GM12878 (cell line): ENCODE measurements at regions not wholly inside any gene's neighbourhood (a gene's known extent, or its start where the extent isn't known, plus 50 kb on each side); places are given as distances from the start of the nearest gene placed in this dataset.

Experiments used
- ATAC-seq: fragments of 200-7000 bp; cut with Tn5 transposase; 3 replicates; pipeline ENCODE4 v1.9.1; 2020; ENCODE audit warnings: mild to moderate bottlenecking, moderate library complexity
- BruUV-seq: library from RNA; stranded (reverse); fragments of 400-500 nt; replicated peaks from 2 replicates; lab custom pipeline; 2021; lab: Mats Ljungman, UMichigan
- CTCF ChIA-PET: fragments of 300-600 bp; sonication (Branson Sonifier 250); formaldehyde crosslinking; extraction: SDS; loops from one replicate; lab custom pipeline; 2021; ENCODE audit warnings: inconsistent platforms; lab: Yijun Ruan, JAX
- POLR2A ChIA-PET: fragments of 350-600 bp; formaldehyde crosslinking; extraction: SDS; loops from one replicate; lab custom pipeline; 2021; ENCODE audit warnings: inconsistent platforms; lab: Charles Lee
- RAD21 ChIA-PET: fragments of 300-600 bp; sonication (Branson Sonifier 250); formaldehyde crosslinking; loops from one replicate; lab custom pipeline; 2023; ENCODE audit warnings: antibody characterized with exemption; ENCODE audit not compliant: unreplicated experiment; lab: Charles Lee
- SMC1A ChIA-PET: fragments of 300-600 bp; sonication (Branson Sonifier 250); formaldehyde crosslinking; loops from one replicate; lab custom pipeline; 2023; ENCODE audit not compliant: unreplicated experiment, uncharacterized antibody; lab: Charles Lee
- DNase-seq: peaks from one replicate; pipeline ENCODE4 v3.0.0-alpha.2; 2011; ENCODE audit warnings: low read depth, low spot score
- FAIRE-seq: peaks from 3 replicates; lab custom pipeline; 2011; peaks lifted over from hg19 to GRCh38; lab: Jason Lieb, UNC
- H2AFZ ChIP-seq: 2 replicates; pipeline ENCODE4 v1.6.0; 2011; ENCODE audit warnings: low read depth, low read length, control low read depth; ENCODE audit not compliant: control insufficient read depth
- H3K27ac ChIP-seq: 2 replicates; pipeline ENCODE4 v1.5.1; 2011; ENCODE audit warnings: control low read depth; ENCODE audit not compliant: control insufficient read depth, insufficient read depth
- H3K27me3 ChIP-seq, 2 experiments: replicated peaks in 1 of 2; 2 replicates each; pipeline versions ENCODE4 v1.6.0 to v1.6.1; 2011; ENCODE audit warnings: low read length in 1 of 2; ENCODE audit not compliant: control insufficient read depth in 2 of 2, insufficient read depth in 2 of 2
- H3K36me3 ChIP-seq, 2 experiments: 2 replicates each; pipeline ENCODE4 v1.5.1; 2011; ENCODE audit warnings: low read length in 1 of 2; ENCODE audit not compliant: control insufficient read depth in 2 of 2, insufficient read depth in 2 of 2
- H3K4me1 ChIP-seq: 2 replicates; pipeline ENCODE4 v1.6.1; 2011; ENCODE audit warnings: mild to moderate bottlenecking, low read length, moderate library complexity, mixed read lengths; ENCODE audit not compliant: control insufficient read depth, insufficient read depth
- H3K4me2 ChIP-seq: 2 replicates; pipeline ENCODE4 v1.6.0; 2011; ENCODE audit warnings: control low read depth; ENCODE audit not compliant: control insufficient read depth, insufficient read depth
- H3K4me3 ChIP-seq: fragments of 200-600 bp; sonication (generic); 2 replicates; pipeline ENCODE4 v1.5.1; 2016
- H3K79me2 ChIP-seq: 2 replicates; pipeline ENCODE4 v1.6.0; 2011; ENCODE audit warnings: low read length; ENCODE audit not compliant: control insufficient read depth, insufficient read depth
- H3K9ac ChIP-seq: 2 replicates; pipeline ENCODE4 v1.8.0; 2011; ENCODE audit warnings: low read length, control low read depth, mixed read lengths; ENCODE audit not compliant: control insufficient read depth, insufficient read depth
- H3K9me3 ChIP-seq: replicated peaks from 3 replicates; pipeline ENCODE4 v1.5.1; 2011; ENCODE audit warnings: mild to moderate bottlenecking, low read length; ENCODE audit not compliant: control insufficient read depth, insufficient read depth
- H4K20me1 ChIP-seq: 2 replicates; pipeline ENCODE4 v1.6.0; 2011; ENCODE audit not compliant: control insufficient read depth, insufficient read depth
- BACH1 ChIP-seq: fragments of 450-650 bp; IDR thresholded peaks from 2 replicates; pipeline ENCODE4 v1.6.1; 2017; ENCODE audit warnings: mild to moderate bottlenecking, borderline replicate concordance
- BCL11A ChIP-seq: IDR thresholded peaks from 2 replicates; pipeline ENCODE4 v1.6.1; 2011; ENCODE audit warnings: low read depth, low read length
- BMI1 ChIP-seq: fragments of 450-650 bp; IDR thresholded peaks from 2 replicates; pipeline ENCODE4 v1.6.1; 2016; ENCODE audit warnings: mild to moderate bottlenecking, moderate library complexity, borderline replicate concordance
- ESRRA ChIP-seq: IDR thresholded peaks from 2 replicates; pipeline ENCODE4 v1.6.1; 2012; ENCODE audit warnings: mild to moderate bottlenecking, low read length, improper control_type of control experiment
- IRF4 ChIP-seq: IDR thresholded peaks from 2 replicates; pipeline ENCODE4 v1.6.1; 2011; ENCODE audit warnings: low read depth, low read length
- MXI1 ChIP-seq: fragments of 150-350 bp; IDR thresholded peaks from 2 replicates; pipeline ENCODE4 v1.6.1; 2011; ENCODE audit warnings: low read depth, mild to moderate bottlenecking, inconsistent platforms, low read length, improper control_type of control experiment
- RB1 ChIP-seq: fragments of 450-650 bp; formaldehyde crosslinking; IDR thresholded peaks from 2 replicates; pipeline ENCODE4 v1.6.1; 2017; ENCODE audit warnings: mild to moderate bottlenecking, borderline replicate concordance
- SIX5 ChIP-seq: IDR thresholded peaks from 2 replicates; pipeline ENCODE4 v1.6.1; 2011; ENCODE audit warnings: mild to moderate bottlenecking, low read depth, low read length, moderate library complexity; ENCODE audit not compliant: severe bottlenecking
- SMC3 ChIP-seq: IDR thresholded peaks from 2 replicates; pipeline ENCODE4 v1.6.1; 2011; ENCODE audit warnings: low read length, improper control_type of control experiment, borderline replicate concordance
- TBL1XR1 ChIP-seq: IDR thresholded peaks from 2 replicates; pipeline ENCODE4 v1.6.1; 2012; ENCODE audit warnings: low read depth, low read length, improper control_type of control experiment
- YBX1 ChIP-seq: fragments of 450-650 bp; IDR thresholded peaks from 2 replicates; pipeline ENCODE4 v1.6.1; 2016; ENCODE audit warnings: antibody characterized with exemption
- ZNF622 ChIP-seq: fragments of 450-650 bp; IDR thresholded peaks from 2 replicates; pipeline ENCODE4 v1.6.1; 2017; ENCODE audit warnings: mild to moderate bottlenecking, inconsistent platforms
- WGBS: methylation state at CpG from one replicate; pipeline ENCODE4 v1.1.6; 2016; ENCODE audit warnings: low lambda C conversion rate; ENCODE audit not compliant: insufficient replicate concordance, insufficient coverage; ENCODE audit errors: missing lambda C conversion rate; 5-methylcytosine and 5-hydroxymethylcytosine counted together
- in situ Hi-C: fragments of 300-500 bp; cut with MboI; formaldehyde crosslinking; loops from 9 replicates; pipeline ENCODE4 v1.14.3; 2018; ENCODE audit warnings: mixed read lengths
- intact Hi-C: fragments of 100-400 bp; cut with micrococcal nuclease; formaldehyde crosslinking; loops from one replicate; pipeline ENCODE4 v1.14.2; 2022; ENCODE audit not compliant: unreplicated experiment

DNA sequence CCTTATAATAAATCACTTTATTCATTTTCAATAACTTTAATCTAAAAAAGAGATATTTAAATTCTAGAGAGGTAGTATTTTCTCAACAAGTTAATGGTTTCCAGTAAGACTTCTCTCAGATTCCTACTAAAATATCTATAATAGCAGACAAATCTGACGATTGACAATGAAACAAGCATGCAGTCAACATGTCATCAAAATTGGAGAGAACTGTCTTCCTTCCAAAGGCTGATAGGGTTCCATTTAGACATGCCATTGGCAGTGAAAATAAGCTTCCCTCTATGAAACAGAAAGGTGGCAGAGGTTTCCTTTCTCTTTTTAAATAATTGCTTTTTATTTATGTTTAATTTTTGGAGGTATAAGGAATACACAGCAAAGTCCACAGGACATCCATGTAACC lies 217.1 kb downstream of the POM121L12 start:
- no peaks in the 10 kb centered on the region for H3K36me3 ChIP-seq
- BruUV-seq = no TSS peak
- no peaks in the 10 kb centered on the region; the same call in 2 of the 3 replicates for H3K9me3 ChIP-seq
- ChIA-PET SMC1A (no interaction called here), RAD21 (no interaction called here), POLR2A (no interaction called here), CTCF (no interaction called here)
- TF ChIP-seq RB1 = no peak
- TF ChIP-seq MXI1 = no peak
- TF ChIP-seq ZNF622 = no peak
- TF ChIP-seq BCL11A = no peak
- no peak for TF ChIP-seq ESRRA
- no peak for TF ChIP-seq IRF4
- no peak for TF ChIP-seq SIX5
- no peak for TF ChIP-seq YBX1
- no peak for TF ChIP-seq BACH1
- TF ChIP-seq SMC3 = no peak
- no peak for TF ChIP-seq TBL1XR1
- no peak for TF ChIP-seq BMI1
- H2AFZ ChIP-seq = no peak overlapping the region
- ATAC-seq = no peak
- FAIRE-seq = no peak
- in situ Hi-C loops (no loop called here), intact Hi-C loops (no loop called here)
- H3K4me2 ChIP-seq = no peak overlapping the region
- no peak overlapping the region for H3K4me3 ChIP-seq
- no peak overlapping the region for H3K9ac ChIP-seq
- H3K79me2 ChIP-seq = no peaks in the 10 kb centered on the region
- no peaks in the 10 kb centered on the region for H3K27me3 ChIP-seq
- H3K27ac ChIP-seq = no peak overlapping the region
- no peaks in the 10 kb centered on the region for H4K20me1 ChIP-seq
- no peak for DNase-seq
- WGBS = 37% methylated on average over 1 of the region's 1 CpG
- no peaks in the 10 kb centered on the region for H3K4me1 ChIP-seq
